ENCODE measurements at regions not wholly inside any gene's neighbourhood (a gene's known extent, or its start where the extent isn't known, plus 50 kb on each side); places are given as distances from the start of the nearest gene placed in this dataset.

DNA sequence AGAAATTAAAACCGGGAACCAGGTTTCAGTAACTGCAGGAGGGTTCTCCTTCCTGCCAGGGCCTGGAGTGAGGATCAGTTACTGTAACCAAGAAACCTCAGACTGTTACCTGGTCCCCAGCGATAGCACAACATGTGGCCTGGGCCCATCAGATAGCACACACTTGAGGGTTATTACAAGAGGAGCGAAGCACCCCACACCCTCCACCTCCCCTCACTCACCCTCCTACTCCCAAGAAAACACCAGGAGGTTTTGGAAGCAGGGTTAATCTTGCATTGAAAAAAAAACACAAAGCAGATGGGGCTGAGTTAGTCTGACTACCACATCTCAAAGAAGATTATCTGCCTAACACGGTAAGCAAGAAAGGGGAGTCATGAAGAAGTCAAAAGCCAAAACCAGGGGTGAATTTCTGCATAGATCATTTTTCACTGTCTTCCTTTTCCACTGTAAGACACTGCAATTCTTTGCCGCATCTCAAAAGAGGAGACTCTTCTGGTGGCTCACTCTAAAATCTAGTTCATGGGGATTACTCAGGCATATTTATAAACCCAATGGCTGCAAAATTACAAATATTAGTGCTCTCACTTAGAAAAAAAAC lies 75.9 kb upstream of the DOCK9 start:
- TF ChIP-seq, protein P1, sequence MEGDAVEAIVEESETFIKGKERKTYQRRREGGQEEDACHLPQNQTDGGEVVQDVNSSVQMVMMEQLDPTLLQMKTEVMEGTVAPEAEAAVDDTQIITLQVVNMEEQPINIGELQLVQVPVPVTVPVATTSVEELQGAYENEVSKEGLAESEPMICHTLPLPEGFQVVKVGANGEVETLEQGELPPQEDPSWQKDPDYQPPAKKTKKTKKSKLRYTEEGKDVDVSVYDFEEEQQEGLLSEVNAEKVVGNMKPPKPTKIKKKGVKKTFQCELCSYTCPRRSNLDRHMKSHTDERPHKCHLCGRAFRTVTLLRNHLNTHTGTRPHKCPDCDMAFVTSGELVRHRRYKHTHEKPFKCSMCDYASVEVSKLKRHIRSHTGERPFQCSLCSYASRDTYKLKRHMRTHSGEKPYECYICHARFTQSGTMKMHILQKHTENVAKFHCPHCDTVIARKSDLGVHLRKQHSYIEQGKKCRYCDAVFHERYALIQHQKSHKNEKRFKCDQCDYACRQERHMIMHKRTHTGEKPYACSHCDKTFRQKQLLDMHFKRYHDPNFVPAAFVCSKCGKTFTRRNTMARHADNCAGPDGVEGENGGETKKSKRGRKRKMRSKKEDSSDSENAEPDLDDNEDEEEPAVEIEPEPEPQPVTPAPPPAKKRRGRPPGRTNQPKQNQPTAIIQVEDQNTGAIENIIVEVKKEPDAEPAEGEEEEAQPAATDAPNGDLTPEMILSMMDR (IDR thresholded peaks at IDR 0.05; ENCODE audit: borderline replicate concordance, extremely low read depth, low read length, poor library complexity, severe bottlenecking) = no peak
- TF ChIP-seq EZH2 (IDR thresholded peaks at IDR 0.05; ENCODE audit: borderline replicate concordance, low read depth, low read length, severe bottlenecking) = no peak
